H9 (cell line): ENCODE measurements at regions not wholly inside any gene's neighbourhood (a gene's known extent, or its start where the extent isn't known, plus 50 kb on each side); places are given as distances from the start of the nearest gene placed in this dataset.
A peak's percentile ranks its signal among the peaks of the same experiment; 100 is the strongest.

Experiments used
- DNase-seq: peaks from one replicate; pipeline ENCODE4 v3.0.0-alpha.2; 2017
- H2AFZ ChIP-seq: one replicate; pipeline ENCODE4 v1.6.1; 2013; ENCODE audit warnings: mild to moderate bottlenecking, low read length, control low read depth, moderate library complexity
- H2AK5ac ChIP-seq: 2 replicates; pipeline ENCODE4 v1.6.1; 2013; ENCODE audit warnings: low read length, control low read depth, mixed read lengths; ENCODE audit not compliant: insufficient read length
- H2BK120ac ChIP-seq: one replicate; pipeline ENCODE4 v1.6.1; 2013; ENCODE audit warnings: low read depth, mild to moderate bottlenecking, low read length, control low read depth, inconsistent platforms; ENCODE audit not compliant: poor library complexity, severe bottlenecking
- H2BK12ac ChIP-seq: 2 replicates; pipeline ENCODE4 v1.6.1; 2013; ENCODE audit warnings: low read length, control low read depth, mixed read lengths, low read depth; ENCODE audit not compliant: insufficient read length
- H2BK15ac ChIP-seq: 2 replicates; pipeline ENCODE4 v1.6.1; 2013; ENCODE audit warnings: low read depth, low read length, control low read depth
- H2BK20ac ChIP-seq: one replicate; pipeline ENCODE4 v1.6.1; 2013; ENCODE audit warnings: low read depth, mild to moderate bottlenecking, low read length, control low read depth, inconsistent platforms; ENCODE audit not compliant: poor library complexity, severe bottlenecking
- H2BK5ac ChIP-seq: 2 replicates; pipeline ENCODE4 v1.6.1; 2013; ENCODE audit warnings: low read length, control low read depth, mixed read lengths; ENCODE audit not compliant: insufficient read length
- H3K14ac ChIP-seq: 2 replicates; pipeline ENCODE4 v1.6.1; 2013; ENCODE audit warnings: low read length, control low read depth; ENCODE audit not compliant: insufficient read depth
- H3K18ac ChIP-seq: 2 replicates; pipeline ENCODE4 v1.6.1; 2013; ENCODE audit warnings: low read depth, mild to moderate bottlenecking, mixed read lengths, low read length, control low read depth; ENCODE audit not compliant: insufficient read length
- H3K23ac ChIP-seq: 2 replicates; pipeline ENCODE4 v1.6.1; 2013; ENCODE audit warnings: low read length, control low read depth, mixed read lengths, low read depth; ENCODE audit not compliant: insufficient read length
- H3K23me2 ChIP-seq: 2 replicates; pipeline ENCODE4 v1.6.1; 2013; ENCODE audit warnings: low read depth, mild to moderate bottlenecking, mixed read lengths, low read length, control low read depth; ENCODE audit not compliant: insufficient read length, poor library complexity, severe bottlenecking
- H3K27ac ChIP-seq: 2 replicates; pipeline ENCODE4 v1.5.1; 2013; ENCODE audit warnings: low read length, control low read depth, mixed read lengths, low read depth; ENCODE audit not compliant: insufficient read length
- H3K27me3 ChIP-seq: 2 replicates; pipeline ENCODE4 v1.6.1; 2013; ENCODE audit warnings: low read length, control low read depth, inconsistent platforms; ENCODE audit not compliant: insufficient read depth
- H3K4ac ChIP-seq: 2 replicates; pipeline ENCODE4 v1.6.1; 2013; ENCODE audit warnings: low read depth, mild to moderate bottlenecking, control low read depth, inconsistent platforms, low read length, moderate library complexity
- H3K4me1 ChIP-seq: 2 replicates; pipeline ENCODE4 v1.6.1; 2013; ENCODE audit warnings: low read length, control low read depth, inconsistent platforms; ENCODE audit not compliant: insufficient read depth
- H3K4me2 ChIP-seq: 2 replicates; pipeline ENCODE4 v1.6.1; 2013; ENCODE audit warnings: low read length, control low read depth, mixed read lengths; ENCODE audit not compliant: insufficient read length, insufficient read depth
- H3K56ac ChIP-seq: 2 replicates; pipeline ENCODE4 v1.6.1; 2013; ENCODE audit warnings: low read depth, mild to moderate bottlenecking, mixed read lengths, low read length, control low read depth; ENCODE audit not compliant: insufficient read length
- H3K79me1 ChIP-seq: 2 replicates; pipeline ENCODE4 v1.6.1; 2013; ENCODE audit warnings: low read depth, mild to moderate bottlenecking, moderate library complexity, low read length, control low read depth, inconsistent platforms; ENCODE audit not compliant: insufficient read depth, poor library complexity, severe bottlenecking
- H3K79me2 ChIP-seq: 2 replicates; pipeline ENCODE4 v1.6.1; 2013; ENCODE audit warnings: low read length, control low read depth, inconsistent platforms; ENCODE audit not compliant: insufficient read depth
- H3K9ac ChIP-seq: 2 replicates; pipeline ENCODE4 v1.6.1; 2013; ENCODE audit warnings: low read length, control low read depth, mixed read lengths; ENCODE audit not compliant: insufficient read length; ENCODE audit errors: extremely low read depth
- H3K9me3 ChIP-seq: one replicate; pipeline ENCODE4 v1.6.1; 2013; ENCODE audit warnings: low read depth, low read length, inconsistent platforms; ENCODE audit not compliant: control insufficient read depth
- H3T11ph ChIP-seq: one replicate; pipeline ENCODE4 v1.6.1; 2013; ENCODE audit warnings: mild to moderate bottlenecking, low read length, control low read depth, inconsistent platforms
- H4K20me1 ChIP-seq: one replicate; pipeline ENCODE4 v1.6.1; 2013; ENCODE audit not compliant: control insufficient read depth, insufficient read length, insufficient read depth
- H4K5ac ChIP-seq: 2 replicates; pipeline ENCODE4 v1.6.1; 2013; ENCODE audit warnings: low read depth, mild to moderate bottlenecking, mixed read lengths, low read length, control low read depth; ENCODE audit not compliant: insufficient read length
- H4K8ac ChIP-seq: replicated peaks from 2 replicates; pipeline ENCODE4 v1.6.1; 2013; ENCODE audit warnings: low read length, control low read depth, mixed read lengths, low read depth; ENCODE audit not compliant: insufficient read length
- H4K91ac ChIP-seq: 2 replicates; pipeline ENCODE4 v1.6.1; 2013; ENCODE audit warnings: low read depth, mild to moderate bottlenecking, moderate library complexity, mixed read lengths, low read length, control low read depth; ENCODE audit not compliant: insufficient read length
- H3K27ac Mint-ChIP-seq, 3 experiments: 2 replicates in 2 of 3; 3 replicates in 1 of 3; pipeline ENCODE4 v1.8.0; 2020 to 2021; ENCODE audit warnings: mixed read lengths in 3 of 3, mild to moderate bottlenecking in 1 of 3, moderate library complexity in 1 of 3
- H3K27me3 Mint-ChIP-seq: 2 replicates; pipeline ENCODE4 v1.8.0; 2021; ENCODE audit warnings: low read depth, mild to moderate bottlenecking, moderate library complexity, mixed read lengths
- H3K36me3 Mint-ChIP-seq, 3 experiments: 2 replicates in 2 of 3; 3 replicates in 1 of 3; pipeline ENCODE4 v1.8.0; 2020 to 2021; ENCODE audit warnings: low read depth in 3 of 3, mixed read lengths in 3 of 3; ENCODE audit not compliant: insufficient read depth in 1 of 3
- H3K4me1 Mint-ChIP-seq, 2 experiments: 2 replicates each; pipeline ENCODE4 v1.8.0; 2020; ENCODE audit warnings: mixed read lengths in 2 of 2
- H3K4me3 Mint-ChIP-seq, 2 experiments: 2 replicates in 1 of 2; 3 replicates in 1 of 2; pipeline ENCODE4 v1.8.0; 2020 to 2021; ENCODE audit warnings: mild to moderate bottlenecking in 2 of 2, mixed read lengths in 2 of 2, moderate library complexity in 1 of 2
- H3K9me3 Mint-ChIP-seq, 2 experiments: 2 replicates in 1 of 2; 3 replicates in 1 of 2; pipeline ENCODE4 v1.8.0; 2020; ENCODE audit warnings: mild to moderate bottlenecking in 2 of 2, mixed read lengths in 2 of 2, moderate library complexity in 1 of 2
- WGBS: extraction: QIAGEN DNeasy Blood & Tissue Kit; methylation state at CpG from one replicate; pipeline ENCODE4 v1.1.7; 2013; ENCODE audit warnings: missing lambda C conversion rate, low lambda C conversion rate, mixed read lengths; ENCODE audit not compliant: insufficient read length; ENCODE audit errors: extremely low coverage; 5-methylcytosine and 5-hydroxymethylcytosine counted together
- TF ChIP-seq, protein P1 (sequence below): fragments of 200-600 bp; sonication (generic); conservative IDR thresholded peaks from 3 replicates; pipeline ENCODE4 v1.8.0; 2021; ENCODE audit warnings: antibody characterized with exemption, mild to moderate bottlenecking

DNA sequence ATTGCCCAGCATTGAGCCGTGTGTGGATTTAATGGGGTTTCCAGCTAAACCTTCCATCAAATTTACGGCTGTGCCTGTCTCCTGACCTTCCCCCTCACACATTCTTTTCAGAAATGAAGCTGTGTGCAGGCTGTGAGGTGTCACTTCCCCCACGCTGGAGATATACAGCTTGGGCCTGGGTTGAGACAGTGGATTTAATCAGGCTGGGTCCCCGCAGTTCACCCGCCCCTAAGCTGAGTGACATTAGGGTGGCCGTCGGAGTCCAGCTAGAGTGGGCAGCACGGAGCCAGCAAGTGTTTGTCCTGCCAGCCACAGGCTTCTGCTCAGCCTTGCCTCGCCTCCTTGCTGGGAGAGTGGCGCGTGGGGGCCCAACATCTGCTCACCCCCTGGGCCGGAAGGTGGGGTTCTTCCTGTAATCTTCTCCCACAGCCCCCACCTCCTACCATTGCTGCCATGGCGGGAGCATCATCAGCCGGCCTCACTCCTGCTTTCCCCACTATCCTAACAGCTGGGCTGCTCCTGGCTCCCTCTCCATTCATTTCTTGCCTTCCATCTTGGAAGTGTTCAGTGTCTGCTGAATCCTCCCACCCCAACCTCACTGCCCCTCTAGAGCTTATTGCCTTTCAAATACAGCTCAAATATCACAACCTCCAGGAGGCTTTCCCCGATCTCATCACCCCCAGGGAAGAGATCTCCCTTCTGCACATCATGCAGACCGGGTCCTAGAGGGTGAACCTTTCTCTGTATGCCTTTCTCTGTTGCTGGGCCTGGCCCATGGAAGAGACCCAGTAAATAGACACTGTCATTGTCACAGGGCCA, 149.0 kb downstream of the GLI2 start:
- H3K9me3 ChIP-seq = no peaks in the 10 kb centered on the region
- no peak overlapping the region for H4K5ac ChIP-seq
- H3K4ac ChIP-seq = no peak overlapping the region
- whole genome bisulfite sequencing = no CpG with 5 or more reads among the region's 16 CpGs
- Mint-ChIP-seq H3K27me3 (no peaks in the 10 kb centered on the region; the same call in 1 of the 2 replicates), H3K4me3 (no peak overlapping the region), H3K9me3 (no peaks in the 10 kb centered on the region), H3K36me3 (peaks cover 2 to 6% (median 4%) of the 10 kb centered on the region in 3 experiments; a peak in 4 of 7 replicates), H3K4me1 (peaks cover 40 to 62% of the 10 kb centered on the region in 2 experiments), H3K27ac (peak overlapping the region in 2 of 3 experiments; percentile 60 to 85; a peak in 2 of 7 replicates)
- no peak overlapping the region for H2BK5ac ChIP-seq
- H3K27ac ChIP-seq = no peak overlapping the region
- no peaks in the 10 kb centered on the region for H3K23me2 ChIP-seq
- H2BK15ac ChIP-seq = no peak overlapping the region
- H3K14ac ChIP-seq = no peak overlapping the region; the same call in 1 of the 2 replicates
- H3T11ph ChIP-seq = no peak overlapping the region
- no peak overlapping the region for H2BK20ac ChIP-seq
- peaks cover 3% of the 10 kb centered on the region for H4K20me1 ChIP-seq
- H3K18ac ChIP-seq = no peak overlapping the region
- no peak overlapping the region for H2AFZ ChIP-seq
- no peak overlapping the region for H4K8ac ChIP-seq
- no peaks in the 10 kb centered on the region for H3K27me3 ChIP-seq
- H3K4me1 ChIP-seq = no peaks in the 10 kb centered on the region
- TF ChIP-seq, protein P1, sequence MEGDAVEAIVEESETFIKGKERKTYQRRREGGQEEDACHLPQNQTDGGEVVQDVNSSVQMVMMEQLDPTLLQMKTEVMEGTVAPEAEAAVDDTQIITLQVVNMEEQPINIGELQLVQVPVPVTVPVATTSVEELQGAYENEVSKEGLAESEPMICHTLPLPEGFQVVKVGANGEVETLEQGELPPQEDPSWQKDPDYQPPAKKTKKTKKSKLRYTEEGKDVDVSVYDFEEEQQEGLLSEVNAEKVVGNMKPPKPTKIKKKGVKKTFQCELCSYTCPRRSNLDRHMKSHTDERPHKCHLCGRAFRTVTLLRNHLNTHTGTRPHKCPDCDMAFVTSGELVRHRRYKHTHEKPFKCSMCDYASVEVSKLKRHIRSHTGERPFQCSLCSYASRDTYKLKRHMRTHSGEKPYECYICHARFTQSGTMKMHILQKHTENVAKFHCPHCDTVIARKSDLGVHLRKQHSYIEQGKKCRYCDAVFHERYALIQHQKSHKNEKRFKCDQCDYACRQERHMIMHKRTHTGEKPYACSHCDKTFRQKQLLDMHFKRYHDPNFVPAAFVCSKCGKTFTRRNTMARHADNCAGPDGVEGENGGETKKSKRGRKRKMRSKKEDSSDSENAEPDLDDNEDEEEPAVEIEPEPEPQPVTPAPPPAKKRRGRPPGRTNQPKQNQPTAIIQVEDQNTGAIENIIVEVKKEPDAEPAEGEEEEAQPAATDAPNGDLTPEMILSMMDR = no peak
- DNase-seq = no peak
- H2AK5ac ChIP-seq = no peak overlapping the region
- H3K79me2 ChIP-seq = no peaks in the 10 kb centered on the region
- no peak overlapping the region for H3K23ac ChIP-seq
- no peak overlapping the region for H4K91ac ChIP-seq
- H2BK120ac ChIP-seq = no peak overlapping the region
- no peak overlapping the region for H3K9ac ChIP-seq
- no peaks in the 10 kb centered on the region for H3K79me1 ChIP-seq
- no peak overlapping the region for H3K56ac ChIP-seq
- H2BK12ac ChIP-seq = no peak overlapping the region
- no peak overlapping the region for H3K4me2 ChIP-seq
